ENCODE measurements at regions not wholly inside any gene's neighbourhood (a gene's known extent, or its start where the extent isn't known, plus 50 kb on each side); places are given as distances from the start of the nearest gene placed in this dataset.

DNA sequence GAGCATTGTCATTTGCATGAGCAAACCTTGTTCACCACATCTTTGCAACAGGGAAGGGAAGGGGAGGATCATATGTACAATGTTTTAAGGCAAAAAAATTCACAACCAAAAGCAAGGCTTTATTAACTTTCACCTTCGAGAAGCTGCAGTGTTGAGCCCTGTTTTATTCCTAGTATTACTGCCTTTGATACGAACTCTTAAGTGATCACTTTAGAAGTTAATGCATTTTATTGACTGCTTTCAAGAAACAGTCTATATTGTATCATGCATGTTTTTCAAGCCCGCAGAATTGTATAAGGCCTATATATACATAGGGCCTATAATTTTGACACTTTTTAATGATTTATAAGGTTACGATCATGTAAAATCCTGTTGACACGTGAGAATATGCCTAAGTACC, 117.5 kb upstream of the VPREB1 start:
- no peak for DNase-seq
- POLR2A ChIA-PET = no interaction called here
- Histone ChIP-seq H3K36me3 (ENCODE audit: control insufficient read depth in 4 of 4, insufficient read depth in 4 of 4, low read length in 3 of 4) (no peaks in the 10 kb centered on the region), H3K9me3 (ENCODE audit: control extremely low read depth in 1 of 5, control insufficient read depth in 4 of 5, insufficient read depth in 2 of 5, low read depth in 1 of 5, low read length in 4 of 5) (no peaks in the 10 kb centered on the region), H3K27ac (ENCODE audit: insufficient read depth in 1 of 2, low read depth in 1 of 2, low read length in 2 of 2, poor library complexity in 1 of 2, severe bottlenecking in 2 of 2) (no peak overlapping the region), H3K27me3 (replicated peaks in 2 of 5; ENCODE audit: control insufficient read depth in 4 of 5, insufficient read depth in 5 of 5, low read length in 4 of 5) (peaks cover 0 to 2% (median 0%) of the 10 kb centered on the region in 5 experiments), H3K4me3 (ENCODE audit: control insufficient read depth in 1 of 7, extremely low read depth in 1 of 7, insufficient read depth in 4 of 7, low read depth in 2 of 7, low read length in 6 of 7) (no peak overlapping the region), H3K4me1 (ENCODE audit: control extremely low read depth in 1 of 4, control insufficient read depth in 4 of 4, insufficient read depth in 4 of 4, low read length in 3 of 4) (no peaks in the 10 kb centered on the region)
- CTCF ChIA-PET = no interaction called here
- 100% methylated on average over 1 of the region's 5 CpGs for WGBS (ENCODE audit: insufficient coverage)

DNA sequence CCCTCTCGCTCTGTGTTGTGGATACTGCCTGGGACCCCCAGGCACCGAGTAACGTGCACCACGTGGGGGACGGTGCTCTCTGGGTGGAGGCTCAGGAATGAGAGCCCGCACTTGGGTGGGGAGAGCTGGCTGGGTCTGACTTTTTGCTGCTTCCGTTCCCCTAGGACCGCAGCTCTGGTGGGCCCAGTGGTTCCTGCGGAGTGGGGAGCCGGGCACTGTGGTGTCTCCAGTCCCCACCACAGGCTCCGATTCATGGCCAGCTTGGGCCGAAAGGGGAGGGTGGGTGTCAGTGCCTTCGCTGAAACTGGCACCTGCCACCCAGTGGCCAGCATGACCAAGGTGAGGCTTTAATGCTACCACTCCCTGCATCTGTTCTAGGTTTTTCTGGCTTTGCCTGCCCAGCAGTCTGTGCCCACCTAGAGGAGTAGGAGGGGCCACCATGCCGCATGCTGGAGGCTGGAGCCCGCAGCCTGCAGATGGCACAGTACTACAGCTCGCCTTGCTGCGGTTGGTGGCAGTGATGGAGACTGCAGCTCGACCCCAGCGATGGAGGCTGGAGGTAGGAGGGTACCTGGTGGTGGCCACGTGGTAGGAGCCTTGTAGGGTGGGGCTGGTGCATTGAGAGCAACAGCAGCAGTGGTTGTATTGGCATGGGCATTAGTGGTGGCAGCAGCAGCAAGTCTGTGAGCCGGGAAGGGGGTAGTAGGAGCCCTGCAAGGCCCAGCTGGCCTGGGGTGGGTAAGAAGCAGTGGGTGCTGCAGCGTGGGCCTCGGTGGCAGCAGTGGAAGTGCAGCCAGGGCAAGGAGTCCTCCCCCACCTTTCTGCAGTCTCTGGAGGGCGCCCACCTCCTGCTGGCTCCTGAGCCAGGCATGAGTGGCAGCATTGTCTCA, 118.8 kb upstream of the VPREB1 start:
- Histone ChIP-seq H3K4me3 (ENCODE audit: control insufficient read depth in 1 of 7, extremely low read depth in 1 of 7, insufficient read depth in 4 of 7, low read depth in 2 of 7, low read length in 6 of 7) (no peak overlapping the region), H3K27me3 (replicated peaks in 2 of 5; ENCODE audit: control insufficient read depth in 4 of 5, insufficient read depth in 5 of 5, low read length in 4 of 5) (peaks cover 0 to 6% (median 0%) of the 10 kb centered on the region in 5 experiments), H3K36me3 (ENCODE audit: control insufficient read depth in 4 of 4, insufficient read depth in 4 of 4, low read length in 3 of 4) (no peaks in the 10 kb centered on the region), H3K4me1 (ENCODE audit: control extremely low read depth in 1 of 4, control insufficient read depth in 4 of 4, insufficient read depth in 4 of 4, low read length in 3 of 4) (no peaks in the 10 kb centered on the region), H3K9me3 (ENCODE audit: control extremely low read depth in 1 of 5, control insufficient read depth in 4 of 5, insufficient read depth in 2 of 5, low read depth in 1 of 5, low read length in 4 of 5) (no peaks in the 10 kb centered on the region), H3K27ac (ENCODE audit: insufficient read depth in 1 of 2, low read depth in 1 of 2, low read length in 2 of 2, poor library complexity in 1 of 2, severe bottlenecking in 2 of 2) (no peak overlapping the region)
- DNase-seq = no peak
- 95% methylated on average over 20 of the region's 24 CpGs for WGBS (ENCODE audit: insufficient coverage)
- ChIA-PET CTCF (no interaction called here), POLR2A (no interaction called here)

DNA sequence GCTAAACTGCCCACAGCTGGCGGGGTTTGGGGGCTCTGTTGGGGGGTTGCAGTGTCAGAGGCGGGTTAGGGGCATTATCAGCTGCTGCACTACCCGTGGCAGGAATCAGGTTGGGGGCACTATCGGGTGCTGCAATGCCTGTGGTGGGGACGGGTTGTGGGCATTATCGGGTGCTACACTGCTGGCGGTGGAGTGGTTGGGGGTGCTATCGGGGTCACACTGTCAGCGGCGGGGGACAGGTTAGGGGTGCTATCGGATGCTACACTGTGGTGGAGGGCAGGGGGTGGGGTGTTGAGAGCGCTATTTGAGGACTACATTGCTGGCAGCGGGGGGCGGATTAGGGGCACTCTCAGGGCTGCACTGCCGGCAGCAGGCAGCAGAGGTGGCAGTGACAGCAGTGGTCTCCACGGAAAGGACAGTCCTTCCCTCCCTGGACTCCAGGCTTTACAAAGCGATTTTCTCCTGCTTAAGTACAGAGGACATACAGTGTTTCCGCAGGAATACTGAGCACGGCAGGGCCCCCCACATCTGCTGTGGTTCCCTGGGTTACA, 119.5 kb upstream of the VPREB1 start:
- no peak for DNase-seq
- peaks cover 0 to 9% (median 0%) of the 10 kb centered on the region in 5 experiments for H3K27me3 ChIP-seq (replicated peaks in 2 of 5; ENCODE audit: control insufficient read depth in 4 of 5, insufficient read depth in 5 of 5, low read length in 4 of 5)
- ChIA-PET POLR2A (no interaction called here), CTCF (no interaction called here)
- no peaks in the 10 kb centered on the region for H3K4me1 ChIP-seq (ENCODE audit: control extremely low read depth in 1 of 4, control insufficient read depth in 4 of 4, insufficient read depth in 4 of 4, low read length in 3 of 4)
- no peaks in the 10 kb centered on the region for H3K9me3 ChIP-seq (ENCODE audit: control extremely low read depth in 1 of 5, control insufficient read depth in 4 of 5, insufficient read depth in 2 of 5, low read depth in 1 of 5, low read length in 4 of 5)
- no peaks in the 10 kb centered on the region for H3K36me3 ChIP-seq (ENCODE audit: control insufficient read depth in 4 of 4, insufficient read depth in 4 of 4, low read length in 3 of 4)
- no peak overlapping the region for H3K4me3 ChIP-seq (ENCODE audit: control insufficient read depth in 1 of 7, extremely low read depth in 1 of 7, insufficient read depth in 4 of 7, low read depth in 2 of 7, low read length in 6 of 7)
- H3K27ac ChIP-seq (ENCODE audit: insufficient read depth in 1 of 2, low read depth in 1 of 2, low read length in 2 of 2, poor library complexity in 1 of 2, severe bottlenecking in 2 of 2) = no peak overlapping the region
- WGBS (ENCODE audit: insufficient coverage) = 89% methylated on average over 13 of the region's 19 CpGs

DNA sequence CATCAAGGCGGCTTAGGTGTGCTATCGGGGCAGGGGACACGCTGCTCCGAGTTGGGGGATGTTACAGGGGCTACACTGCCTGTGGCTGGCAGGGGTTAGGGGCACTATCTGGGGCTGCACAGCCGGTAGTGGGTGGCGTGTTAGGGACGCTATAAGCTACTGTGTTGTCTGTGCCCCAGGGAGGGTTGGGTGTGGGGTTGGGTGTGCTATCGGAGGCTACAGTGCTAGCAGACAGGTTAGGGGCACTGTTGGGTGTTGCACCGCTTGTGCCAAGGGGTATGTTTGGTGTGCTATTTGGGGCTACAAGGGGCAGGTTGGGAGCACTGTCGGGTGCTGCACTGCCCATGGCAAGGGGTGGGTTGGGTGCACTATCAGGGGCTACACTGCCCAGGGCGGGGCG, 120.2 kb upstream of the VPREB1 start:
- Histone ChIP-seq H3K4me3 (ENCODE audit: control insufficient read depth in 1 of 7, extremely low read depth in 1 of 7, insufficient read depth in 4 of 7, low read depth in 2 of 7, low read length in 6 of 7) (no peak overlapping the region), H3K27me3 (replicated peaks in 2 of 5; ENCODE audit: control insufficient read depth in 4 of 5, insufficient read depth in 5 of 5, low read length in 4 of 5) (peaks cover 0 to 9% (median 0%) of the 10 kb centered on the region in 5 experiments), H3K9me3 (ENCODE audit: control extremely low read depth in 1 of 5, control insufficient read depth in 4 of 5, insufficient read depth in 2 of 5, low read depth in 1 of 5, low read length in 4 of 5) (no peaks in the 10 kb centered on the region), H3K27ac (ENCODE audit: insufficient read depth in 1 of 2, low read depth in 1 of 2, low read length in 2 of 2, poor library complexity in 1 of 2, severe bottlenecking in 2 of 2) (no peak overlapping the region), H3K36me3 (ENCODE audit: control insufficient read depth in 4 of 4, insufficient read depth in 4 of 4, low read length in 3 of 4) (no peaks in the 10 kb centered on the region), H3K4me1 (ENCODE audit: control extremely low read depth in 1 of 4, control insufficient read depth in 4 of 4, insufficient read depth in 4 of 4, low read length in 3 of 4) (no peaks in the 10 kb centered on the region)
- ChIA-PET CTCF (interaction anchor here (1.1 kb wide), 1 partner anchor 33 kb away, joined by 3 read pairs; no protein-coding TSS in a partner anchor), POLR2A (no interaction called here)
- no peak for DNase-seq
- WGBS (ENCODE audit: insufficient coverage) = 93% methylated on average over 8 of the region's 12 CpGs

DNA sequence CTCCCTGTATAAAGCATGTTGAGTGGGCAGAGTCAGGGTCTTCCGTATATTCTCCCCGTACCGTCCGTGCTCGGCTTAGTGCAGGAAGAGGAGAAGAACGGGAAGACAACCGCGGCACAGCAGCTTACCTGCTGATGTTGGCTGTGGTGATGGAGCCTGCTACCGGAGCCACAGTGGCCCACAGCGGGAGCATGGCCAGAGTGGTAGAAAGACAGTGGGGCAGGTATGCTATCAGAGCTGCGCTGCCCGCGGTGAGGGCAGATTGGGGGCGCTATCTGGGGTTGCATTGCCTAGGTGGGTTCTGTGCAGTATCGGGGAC, 120.7 kb upstream of the VPREB1 start:
- CTCF ChIA-PET = interaction anchor here (1.1 kb wide), 1 partner anchor 34 kb away, joined by 3 read pairs; no protein-coding TSS in a partner anchor
- Histone ChIP-seq H3K36me3 (ENCODE audit: control insufficient read depth in 4 of 4, insufficient read depth in 4 of 4, low read length in 3 of 4) (no peaks in the 10 kb centered on the region), H3K27me3 (replicated peaks in 2 of 5; ENCODE audit: control insufficient read depth in 4 of 5, insufficient read depth in 5 of 5, low read length in 4 of 5) (peaks cover 0 to 9% (median 0%) of the 10 kb centered on the region in 5 experiments), H3K4me1 (ENCODE audit: control extremely low read depth in 1 of 4, control insufficient read depth in 4 of 4, insufficient read depth in 4 of 4, low read length in 3 of 4) (no peaks in the 10 kb centered on the region), H3K27ac (ENCODE audit: insufficient read depth in 1 of 2, low read depth in 1 of 2, low read length in 2 of 2, poor library complexity in 1 of 2, severe bottlenecking in 2 of 2) (no peak overlapping the region), H3K9me3 (ENCODE audit: control extremely low read depth in 1 of 5, control insufficient read depth in 4 of 5, insufficient read depth in 2 of 5, low read depth in 1 of 5, low read length in 4 of 5) (no peaks in the 10 kb centered on the region), H3K4me3 (ENCODE audit: control insufficient read depth in 1 of 7, extremely low read depth in 1 of 7, insufficient read depth in 4 of 7, low read depth in 2 of 7, low read length in 6 of 7) (no peak overlapping the region)
- 89% methylated on average over 13 of the region's 15 CpGs for WGBS (ENCODE audit: insufficient coverage)
- no peak for DNase-seq
- POLR2A ChIA-PET = no interaction called here

DNA sequence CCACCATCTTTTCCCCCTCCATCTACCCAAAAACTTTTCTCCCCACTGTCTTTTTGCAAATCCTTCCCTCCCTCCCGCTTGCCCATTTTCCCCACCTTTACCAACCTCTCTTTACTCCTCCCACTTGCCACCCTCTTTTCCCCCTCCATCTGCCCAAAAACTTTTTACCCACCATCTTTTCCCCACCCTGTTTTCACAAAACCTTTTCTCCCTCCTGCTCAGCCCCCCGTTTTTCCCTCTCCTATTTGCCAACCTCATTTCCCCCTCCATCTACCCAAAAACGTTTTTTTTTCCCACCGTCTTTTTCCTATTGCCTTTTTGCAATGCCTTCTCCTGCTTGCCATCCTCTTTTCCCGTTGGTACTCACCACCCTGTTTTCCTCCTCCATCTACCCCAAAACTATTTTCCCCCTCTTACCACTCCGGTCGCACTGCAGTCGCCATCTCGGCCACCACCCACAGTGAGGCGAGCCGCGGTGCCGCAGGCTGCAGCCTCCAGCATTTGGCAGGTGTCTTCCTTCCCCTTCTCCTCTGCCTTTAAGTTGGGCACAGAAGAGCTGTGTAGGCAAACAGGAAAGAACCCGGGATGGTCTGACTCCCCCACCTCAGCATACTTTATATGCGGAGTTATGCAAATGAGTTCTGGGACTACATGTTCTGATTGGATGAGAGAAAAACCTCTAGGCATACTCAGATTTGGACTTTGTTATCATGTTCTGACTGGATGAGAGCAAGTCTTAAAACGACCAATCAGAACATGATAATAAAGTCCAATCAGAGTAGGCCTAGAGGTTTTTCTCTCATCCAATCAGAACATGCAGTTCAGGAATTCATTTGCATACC, 121.2 kb upstream of the VPREB1 start:
- CTCF ChIA-PET = interaction anchor here (1.1 kb wide), 1 partner anchor 34 kb away, joined by 3 read pairs; no protein-coding TSS in a partner anchor

More for the DNA sequence above, 121.2 kb upstream of the VPREB1 start:
- no peak for DNase-seq
- Histone ChIP-seq H3K9me3 (ENCODE audit: control extremely low read depth in 1 of 5, control insufficient read depth in 4 of 5, insufficient read depth in 2 of 5, low read depth in 1 of 5, low read length in 4 of 5) (no peaks in the 10 kb centered on the region), H3K4me3 (ENCODE audit: control insufficient read depth in 1 of 7, extremely low read depth in 1 of 7, insufficient read depth in 4 of 7, low read depth in 2 of 7, low read length in 6 of 7) (no peak overlapping the region), H3K27me3 (replicated peaks in 2 of 5; ENCODE audit: control insufficient read depth in 4 of 5, insufficient read depth in 5 of 5, low read length in 4 of 5) (peaks cover 0 to 13% (median 0%) of the 10 kb centered on the region in 5 experiments), H3K27ac (ENCODE audit: insufficient read depth in 1 of 2, low read depth in 1 of 2, low read length in 2 of 2, poor library complexity in 1 of 2, severe bottlenecking in 2 of 2) (no peak overlapping the region), H3K36me3 (ENCODE audit: control insufficient read depth in 4 of 4, insufficient read depth in 4 of 4, low read length in 3 of 4) (no peaks in the 10 kb centered on the region), H3K4me1 (ENCODE audit: control extremely low read depth in 1 of 4, control insufficient read depth in 4 of 4, insufficient read depth in 4 of 4, low read length in 3 of 4) (no peaks in the 10 kb centered on the region)
- POLR2A ChIA-PET = no interaction called here
- WGBS (ENCODE audit: insufficient coverage) = 85% methylated on average over 6 of the region's 16 CpGs

All from common myeloid progenitor, CD34-positive (primary cell).